GM10266 (cell line): ENCODE measurements at regions not wholly inside any gene's neighbourhood (a gene's known extent, or its start where the extent isn't known, plus 50 kb on each side); places are given as distances from the start of the nearest gene placed in this dataset.

Source experiments
- DNase-seq: peaks from one replicate; pipeline ENCODE4 v3.0.0; 2012; ENCODE audit errors: extremely low spot score
- CTCF ChIP-seq: IDR thresholded peaks from 2 replicates; pipeline ENCODE4 v1.5.1; 2012; ENCODE audit warnings: mild to moderate bottlenecking, low read depth; ENCODE audit not compliant: control insufficient read depth, insufficient read depth; ENCODE audit errors: missing control alignments

DNA sequence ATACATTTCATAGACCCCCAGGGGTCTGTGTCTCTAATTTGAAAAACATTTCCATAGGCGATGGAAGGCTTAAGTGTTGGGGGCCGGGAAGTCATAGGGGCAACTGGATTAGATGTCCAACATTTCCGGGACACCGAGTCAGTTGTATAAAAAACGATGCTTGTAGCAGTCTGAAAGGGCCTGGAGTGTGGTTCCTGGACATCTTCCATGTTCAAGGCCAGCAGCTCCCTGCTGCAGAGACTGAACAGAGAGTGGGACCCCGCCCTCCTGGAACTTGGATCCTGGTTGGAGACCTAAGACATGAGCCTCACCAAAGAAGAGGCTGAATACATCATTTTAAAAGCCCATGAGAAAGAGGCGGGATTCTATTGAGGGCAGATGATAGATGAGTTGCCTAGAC lies 82.0 kb upstream of the ZNF423 start:
- no peak for DNase-seq
- no peak for TF ChIP-seq CTCF

DNA sequence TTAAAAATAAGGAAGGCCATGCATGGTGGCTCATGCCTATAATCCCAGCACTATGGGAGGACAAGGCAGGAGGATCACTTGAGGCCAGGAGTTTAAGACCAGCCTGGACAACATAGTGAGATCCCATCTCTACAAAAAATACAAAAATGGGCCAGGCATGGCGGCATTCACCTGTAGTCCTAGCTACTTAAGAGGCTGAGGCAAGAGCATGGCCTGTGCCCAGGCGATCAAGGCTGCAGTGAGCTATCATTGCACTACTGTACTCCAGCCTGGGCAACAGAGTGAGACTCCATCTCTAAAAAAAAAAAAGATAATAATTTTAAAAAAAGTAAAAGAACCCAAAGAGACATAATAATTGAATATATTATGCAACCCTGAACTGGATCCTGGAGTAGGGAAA lies 83.6 kb upstream of the ZNF423 start:
- DNase-seq: no peak

GRCh38 chr16:49940464-49941224 lies 84.4 kb upstream of the CNEP1R1 start:
- DNase-seq: no peak
- TF ChIP-seq CTCF: no peak

More for the DNA sequence above, 83.6 kb upstream of the ZNF423 start:
- no peak for TF ChIP-seq CTCF

GRCh38 chr16:49944221-49944620 lies 80.8 kb upstream of the CNEP1R1 start:
- DNase-seq: no peak
- TF ChIP-seq CTCF: no peak

- no peak for TF ChIP-seq CTCF
- no peak for DNase-seq
Observed at GRCh38 chr16:49947907-49948678, 76.9 kb upstream of the CNEP1R1 start.

DNA sequence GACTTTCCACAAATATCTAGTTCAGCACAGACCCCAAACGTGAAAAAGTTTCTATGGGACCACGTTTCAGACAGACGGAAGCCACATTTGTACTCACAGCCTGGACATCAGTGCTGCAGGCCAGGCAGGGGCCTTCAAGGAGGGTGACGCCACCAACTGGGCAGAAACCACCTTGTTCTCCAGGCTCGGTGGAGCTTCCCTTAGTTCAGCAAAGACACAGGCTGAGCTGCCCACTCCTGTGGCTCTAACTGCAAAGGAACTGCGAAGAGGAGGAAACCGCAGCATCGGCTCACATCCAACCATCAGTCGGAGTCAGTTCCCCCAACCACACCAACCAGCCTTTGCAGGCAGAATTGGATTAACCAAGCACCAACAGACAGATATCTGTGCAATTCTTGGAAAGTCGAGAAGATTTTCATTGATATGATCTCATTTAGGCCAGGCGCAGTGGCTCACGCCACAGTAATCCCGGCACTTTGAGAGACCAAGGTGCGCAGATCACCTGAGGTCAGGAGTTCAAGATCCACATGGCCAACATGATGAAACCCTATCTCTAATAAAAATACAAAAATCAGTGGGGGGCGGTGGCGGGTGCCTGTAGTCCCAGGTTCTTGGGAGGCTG lies 73.3 kb upstream of the CNEP1R1 start:
- TF ChIP-seq CTCF: no peak
- DNase-seq: no peak
